CD14-positive monocyte (primary cell): ENCODE measurements at regions not wholly inside any gene's neighbourhood (a gene's known extent, or its start where the extent isn't known, plus 50 kb on each side); places are given as distances from the start of the nearest gene placed in this dataset.

Source experiments
- DNase-seq, 3 donors: peaks; one replicate each; pipeline ENCODE4 v3.0.0-alpha.2; 2011 to 2022
- H2AFZ ChIP-seq: 2 replicates; pipeline ENCODE4 v1.6.0; 2012; ENCODE audit warnings: mild to moderate bottlenecking, low read depth, low read length, inconsistent platforms; ENCODE audit not compliant: insufficient read depth, poor library complexity, severe bottlenecking
- H3K27ac ChIP-seq, 2 donors: 1 replicate in 1 of 2; 2 replicates in 1 of 2; pipeline ENCODE4 v1.5.1; 2012 to 2013; ENCODE audit warnings: low read length in 2 of 2, control low read depth in 1 of 2, inconsistent platforms in 1 of 2, low read depth in 1 of 2, mild to moderate bottlenecking in 1 of 2
- H3K27me3 ChIP-seq, 2 donors: one replicate each; pipeline versions ENCODE4 v1.6.0 to v1.6.1; 2011 to 2013; ENCODE audit warnings: low read length in 2 of 2; ENCODE audit not compliant: control insufficient read depth in 2 of 2, insufficient read depth in 2 of 2
- H3K36me3 ChIP-seq, 2 donors: replicated peaks in 1 of 2; 1 replicate in 1 of 2; 2 replicates in 1 of 2; pipeline versions ENCODE4 v1.5.1 to v1.6.1; 2012 to 2013; ENCODE audit warnings: low read length in 2 of 2, control low read depth in 1 of 2, inconsistent platforms in 1 of 2, mild to moderate bottlenecking in 1 of 2; ENCODE audit not compliant: insufficient read depth in 2 of 2, control insufficient read depth in 1 of 2
- H3K4me1 ChIP-seq, 2 donors: 1 replicate in 1 of 2; 2 replicates in 1 of 2; pipeline versions ENCODE4 v1.5.1 to v1.6.1; 2012 to 2013; ENCODE audit warnings: low read length in 2 of 2, control low read depth in 1 of 2, inconsistent platforms in 1 of 2, mild to moderate bottlenecking in 1 of 2, moderate library complexity in 1 of 2; ENCODE audit not compliant: insufficient read depth in 2 of 2, control insufficient read depth in 1 of 2
- H3K4me2 ChIP-seq: replicated peaks from 2 replicates; pipeline ENCODE3; 2012; ENCODE audit warnings: low read length, moderate library complexity, mild to moderate bottlenecking; ENCODE audit not compliant: poor library complexity, severe bottlenecking; ENCODE audit errors: extremely low read depth
- H3K4me3 ChIP-seq, 3 experiments: fragments of 200-600 bp in 1 of 3; sonication (generic) in 1 of 3; replicated peaks in 1 of 3; 1 replicate in 2 of 3; 2 replicates in 1 of 3; pipeline ENCODE4 v1.5.1; 2011 to 2013; ENCODE audit warnings: low read length in 3 of 3, mild to moderate bottlenecking in 3 of 3, control low read depth in 2 of 3, low read depth in 2 of 3, inconsistent platforms in 1 of 3, moderate library complexity in 1 of 3
- H3K79me2 ChIP-seq: 2 replicates; pipeline ENCODE4 v1.6.0; 2012; ENCODE audit warnings: mild to moderate bottlenecking, control low read depth, inconsistent platforms, low read length, moderate library complexity; ENCODE audit not compliant: insufficient read depth
- H3K9ac ChIP-seq: 2 replicates; pipeline ENCODE4 v1.6.0; 2017; ENCODE audit warnings: low read length, mild to moderate bottlenecking; ENCODE audit not compliant: insufficient read depth, poor library complexity, severe bottlenecking
- H3K9me3 ChIP-seq, 2 donors: replicated peaks in 1 of 2; 1 replicate in 1 of 2; 2 replicates in 1 of 2; pipeline versions ENCODE4 v1.5.1 to v1.6.1; 2012 to 2013; ENCODE audit warnings: low read length in 2 of 2, control low read depth in 1 of 2; ENCODE audit not compliant: control insufficient read depth in 1 of 2, insufficient read depth in 1 of 2
- H4K20me1 ChIP-seq: 2 replicates; pipeline ENCODE4 v1.6.0; 2012; ENCODE audit warnings: mild to moderate bottlenecking, low read length, control low read depth, moderate library complexity; ENCODE audit not compliant: insufficient read depth
- H3K27ac Mint-ChIP-seq, 7 donors: one replicate each; pipeline ENCODE4 v1.8.0; 2020; ENCODE audit warnings: mild to moderate bottlenecking in 7 of 7, mixed read lengths in 7 of 7, moderate library complexity in 6 of 7, inconsistent platforms in 2 of 7
- H3K27me3 Mint-ChIP-seq, 3 donors: one replicate each; pipeline ENCODE4 v1.8.0; 2021 to 2022; ENCODE audit warnings: low read depth in 3 of 3, mild to moderate bottlenecking in 3 of 3, mixed read lengths in 3 of 3, moderate library complexity in 3 of 3, inconsistent platforms in 1 of 3
- H3K36me3 Mint-ChIP-seq, 2 donors: one replicate each; pipeline ENCODE4 v1.8.0; 2020; ENCODE audit warnings: mixed read lengths in 2 of 2, inconsistent platforms in 1 of 2, mild to moderate bottlenecking in 1 of 2
- H3K4me1 Mint-ChIP-seq: one replicate; pipeline ENCODE4 v1.8.0; 2020; ENCODE audit warnings: mild to moderate bottlenecking, mixed read lengths
- H3K4me3 Mint-ChIP-seq, 2 donors: one replicate each; pipeline ENCODE4 v1.8.0; 2020; ENCODE audit warnings: mild to moderate bottlenecking in 2 of 2, mixed read lengths in 2 of 2, moderate library complexity in 1 of 2
- H3K9me3 Mint-ChIP-seq, 7 donors: one replicate each; pipeline ENCODE4 v1.8.0; 2020 to 2022; ENCODE audit warnings: mixed read lengths in 7 of 7, mild to moderate bottlenecking in 6 of 7, moderate library complexity in 6 of 7, inconsistent platforms in 2 of 7
- CTCF ChIP-seq: fragments of 200-600 bp; IDR thresholded peaks from one replicate; pipeline ENCODE4 v1.8.0; 2022; ENCODE audit warnings: antibody characterized with exemption, mild to moderate bottlenecking
- WGBS: methylation state at CpG from one replicate; pipeline ENCODE4 v1.1.5; 2013; ENCODE audit warnings: missing lambda C conversion rate; ENCODE audit not compliant: insufficient coverage; 5-methylcytosine and 5-hydroxymethylcytosine counted together
- intact Hi-C, 2 donors: fragments of 100-400 bp; cut with micrococcal nuclease; formaldehyde crosslinking; loops; one replicate each; pipeline versions ENCODE4 v1.15.0 to v1.15.1; 2023

GRCh38 chr4:14539246-14539645 is 463.0 kb upstream of the CPEB2 start:
- no peaks in the 10 kb centered on the region for H3K36me3 ChIP-seq
- no peak overlapping the region for H3K4me3 ChIP-seq
- no peak overlapping the region for H3K4me3 Mint-ChIP-seq
- H3K27ac ChIP-seq, result no peak overlapping the region
- TF ChIP-seq CTCF, result no peak
- H3K36me3 Mint-ChIP-seq, result no peaks in the 10 kb centered on the region
- no peak overlapping the region for H2AFZ ChIP-seq
- H3K4me2 ChIP-seq, result no peak overlapping the region
- no peaks in the 10 kb centered on the region for H3K27me3 ChIP-seq
- H3K9ac ChIP-seq, result no peak overlapping the region
- H3K9me3 Mint-ChIP-seq, result peaks cover 6 to 14% (median 9%) of the 10 kb centered on the region in 7 donors
- intact Hi-C loops, result no loop called here
- H3K27ac Mint-ChIP-seq, result no peak overlapping the region
- 100% methylated on average over 2 of the region's 2 CpGs for WGBS
- no peaks in the 10 kb centered on the region for H3K27me3 Mint-ChIP-seq
- H3K79me2 ChIP-seq, result no peaks in the 10 kb centered on the region
- H3K9me3 ChIP-seq, result peaks cover 5% of the 10 kb centered on the region in 2 donors
- H4K20me1 ChIP-seq, result no peaks in the 10 kb centered on the region
- no peaks in the 10 kb centered on the region for H3K4me1 Mint-ChIP-seq
- no peaks in the 10 kb centered on the region for H3K4me1 ChIP-seq
- DNase-seq, result no peak

- H3K9me3 ChIP-seq, result no peaks in the 10 kb centered on the region
- H4K20me1 ChIP-seq, result no peaks in the 10 kb centered on the region
- Mint-ChIP-seq H3K4me1 (no peaks in the 10 kb centered on the region), H3K27me3 (peaks cover 0 to 2% (median 0%) of the 10 kb centered on the region in 3 donors), H3K36me3 (no peaks in the 10 kb centered on the region), H3K4me3 (no peak overlapping the region), H3K27ac (no peak overlapping the region), H3K9me3 (peaks cover 6 to 17% (median 8%) of the 10 kb centered on the region in 7 donors)
- no peak for TF ChIP-seq CTCF
- no peak overlapping the region for H3K4me3 ChIP-seq
- no peak overlapping the region for H3K27ac ChIP-seq
- no peak overlapping the region for H3K9ac ChIP-seq
- no peaks in the 10 kb centered on the region for H3K4me1 ChIP-seq
- H3K36me3 ChIP-seq, result no peaks in the 10 kb centered on the region
- no peaks in the 10 kb centered on the region for H3K27me3 ChIP-seq
- WGBS, result no CpG with 5 or more reads among the region's 5 CpGs
- intact Hi-C loops, result no loop called here
- H3K79me2 ChIP-seq, result no peaks in the 10 kb centered on the region
- DNase-seq, result no peak
- no peak overlapping the region for H2AFZ ChIP-seq
- no peak overlapping the region for H3K4me2 ChIP-seq
Observed at GRCh38 chr4:14545163-14545562, 457.1 kb upstream of the CPEB2 start.
